Ramos (cell line): ENCODE measurements at regions not wholly inside any gene's neighbourhood (a gene's known extent, or its start where the extent isn't known, plus 50 kb on each side); places are given as distances from the start of the nearest gene placed in this dataset.

Experiments used
- in situ Hi-C: fragments of 300-500 bp; cut with MboI; formaldehyde crosslinking; loops from one replicate; pipeline ENCODE4 v1.14.3; 2022; ENCODE audit warnings: low sequenced_read_pairs; ENCODE audit not compliant: unreplicated experiment

GRCh38 chr5:58358501-58359178, 101.2 kb downstream of the PLK2 start:
- in situ Hi-C loops, result no loop called here

DNA sequence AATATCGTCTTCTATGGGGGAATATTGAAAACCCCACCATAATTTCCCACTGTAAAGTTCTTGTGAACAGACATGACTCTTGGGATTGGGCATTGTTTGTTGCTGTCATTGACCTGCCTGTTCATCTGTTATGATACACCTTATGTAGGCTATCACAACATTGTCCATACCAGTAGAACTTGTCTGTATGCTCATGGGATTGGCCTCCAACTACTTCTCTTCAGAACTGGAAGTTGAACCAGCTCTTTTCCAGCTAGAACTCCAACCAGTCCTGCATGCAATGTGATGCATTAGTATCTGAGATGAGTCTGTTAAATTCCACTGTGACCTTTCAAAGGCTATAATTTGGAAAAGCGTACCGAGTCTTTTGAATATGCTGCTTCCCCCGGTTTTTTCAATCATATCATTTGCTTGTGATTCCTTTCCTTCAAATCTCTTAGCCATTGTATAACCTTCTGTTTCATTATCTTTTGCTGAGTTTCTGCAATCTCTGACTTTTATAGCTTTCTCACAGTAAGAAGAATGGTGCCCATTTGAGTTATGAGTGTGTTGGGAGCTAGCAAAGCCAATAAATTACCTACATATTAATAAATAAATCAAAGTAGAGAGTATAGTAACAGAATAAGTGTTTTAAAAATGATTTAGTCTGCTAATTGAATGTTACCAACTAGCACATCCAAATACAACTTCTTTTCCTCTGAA, 101.9 kb downstream of the PLK2 start:
- in situ Hi-C loops, result no loop called here

GRCh38 chr5:58357121-58357520, 102.8 kb downstream of the PLK2 start:
- in situ Hi-C loops, result no loop called here

DNA sequence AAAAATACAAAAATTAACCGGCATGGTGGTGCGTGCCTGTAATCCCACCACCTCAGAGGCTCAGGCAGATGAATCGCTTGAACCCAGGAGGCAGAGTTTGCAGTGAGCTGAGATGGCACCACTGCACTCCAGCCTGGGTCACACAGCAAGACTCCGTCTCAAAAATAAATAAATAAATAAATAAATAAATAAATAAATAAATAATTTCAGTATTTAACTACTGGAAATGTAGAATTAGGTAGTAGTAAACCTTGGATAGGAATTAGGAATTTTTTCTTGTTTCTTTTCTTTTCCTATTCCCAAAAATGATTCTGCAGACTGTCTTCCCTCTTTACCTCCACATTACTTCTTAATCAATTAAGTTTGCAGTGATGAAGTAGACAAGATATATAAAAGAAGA, 103.2 kb downstream of the PLK2 start:
- in situ Hi-C loops, result no loop called here

GRCh38 chr5:58354827-58355226, 105.1 kb downstream of the PLK2 start:
- in situ Hi-C loops, result no loop called here

GRCh38 chr5:58353992-58354391, 105.9 kb downstream of the PLK2 start:
- in situ Hi-C loops, result no loop called here

DNA sequence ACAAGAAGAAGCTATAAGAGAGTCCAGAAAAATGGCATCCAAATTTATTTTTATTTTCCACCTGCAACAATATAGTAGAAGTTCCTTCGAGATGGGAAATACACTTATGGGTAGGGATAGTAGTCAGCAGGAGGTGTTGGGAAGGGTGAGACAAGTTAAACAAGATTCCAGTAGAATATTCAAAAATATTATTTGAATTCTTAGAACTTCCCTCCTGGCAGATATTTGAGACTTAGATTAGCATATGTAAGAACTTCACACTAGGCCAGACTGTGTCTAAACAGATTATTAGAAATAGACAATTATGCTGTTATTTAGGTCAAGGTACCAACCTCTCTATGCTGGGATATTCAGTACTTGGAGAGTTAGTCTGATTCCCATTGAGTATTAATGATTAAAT, 108.7 kb downstream of the PLK2 start:
- in situ Hi-C loops, result no loop called here

GRCh38 chr5:58348996-58349728, 110.7 kb downstream of the PLK2 start:
- in situ Hi-C loops, result no loop called here

- in situ Hi-C loops, result no loop called here
Measured at GRCh38 chr5:58346041-58346440, 113.8 kb downstream of the PLK2 start.

DNA sequence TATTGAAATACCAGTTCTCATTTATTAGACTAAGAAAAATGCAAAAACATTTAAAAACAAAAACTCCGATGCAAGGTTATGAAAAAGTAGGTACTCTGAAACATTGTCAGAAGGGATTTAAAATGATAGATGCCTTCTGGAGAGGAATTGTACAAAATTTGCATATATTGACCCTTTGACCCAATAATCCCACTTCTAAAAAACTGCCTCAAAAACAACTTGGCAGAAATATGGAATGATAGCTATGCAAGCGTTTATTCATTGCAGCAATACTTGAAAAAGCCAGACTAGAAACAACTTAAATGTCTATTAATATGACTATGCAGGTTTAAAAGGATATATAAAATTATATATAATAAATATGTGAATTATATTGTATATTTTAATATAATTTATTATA, 118.4 kb downstream of the PLK2 start:
- in situ Hi-C loops, result no loop called here

DNA sequence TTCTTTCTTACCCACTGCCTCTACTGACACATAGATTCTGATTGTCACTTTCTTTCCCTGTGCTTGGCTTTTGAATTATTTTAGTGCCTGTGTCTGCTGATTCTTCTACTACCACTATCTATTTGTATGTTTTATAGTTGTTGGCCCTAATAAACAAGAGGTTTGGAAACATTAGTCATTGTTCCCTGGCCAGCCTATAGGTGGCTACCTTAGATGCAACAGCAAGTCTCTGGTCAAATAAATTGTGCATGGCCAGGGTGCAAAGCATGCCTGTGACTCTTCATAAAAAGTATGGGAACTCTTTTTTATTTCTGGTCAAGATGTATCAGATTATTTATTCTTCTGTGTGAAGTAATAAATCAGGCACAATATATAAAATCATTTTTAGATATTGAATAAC, 124.4 kb downstream of the PLK2 start:
- in situ Hi-C loops, result no loop called here

GRCh38 chr5:58334035-58334434, 125.9 kb downstream of the PLK2 start:
- in situ Hi-C loops, result no loop called here

DNA sequence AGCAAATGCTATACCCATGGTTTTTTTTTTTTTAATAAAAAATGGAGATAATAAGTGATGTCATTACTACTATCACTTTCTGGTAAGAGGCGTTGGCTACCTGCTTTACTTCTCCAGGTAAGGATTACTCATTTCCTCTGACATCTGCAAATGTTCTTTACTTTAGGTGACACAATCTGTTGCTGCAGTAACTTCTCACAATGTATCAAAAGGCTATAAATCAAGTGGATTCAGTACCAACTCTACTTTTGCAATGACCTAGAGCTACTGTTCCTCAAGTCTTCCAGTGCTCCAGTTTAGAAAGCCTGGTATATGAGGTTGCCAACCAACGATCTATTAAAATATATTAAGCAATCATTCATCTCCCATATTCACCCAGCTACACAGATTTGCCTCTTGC, 129.1 kb downstream of the PLK2 start:
- in situ Hi-C loops, result no loop called here

DNA sequence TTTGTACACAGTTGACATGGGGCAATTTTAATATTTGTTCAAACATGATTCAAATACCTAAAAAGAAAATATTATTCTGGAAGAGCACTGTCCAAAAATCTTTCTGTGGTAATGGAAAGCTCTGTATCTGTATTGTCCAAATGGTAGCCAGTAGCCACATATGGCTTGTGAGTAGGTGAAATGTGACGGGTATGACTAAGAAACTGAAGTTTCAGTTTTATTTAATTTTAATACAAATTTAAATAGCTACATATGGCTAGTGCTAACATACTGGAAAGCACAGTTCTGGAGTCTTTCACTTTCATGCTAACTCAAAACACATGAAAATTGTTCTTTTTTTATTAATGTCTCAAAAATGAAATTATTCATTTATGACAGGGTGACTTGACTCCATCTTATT, 132.6 kb downstream of the PLK2 start:
- in situ Hi-C loops, result no loop called here

DNA sequence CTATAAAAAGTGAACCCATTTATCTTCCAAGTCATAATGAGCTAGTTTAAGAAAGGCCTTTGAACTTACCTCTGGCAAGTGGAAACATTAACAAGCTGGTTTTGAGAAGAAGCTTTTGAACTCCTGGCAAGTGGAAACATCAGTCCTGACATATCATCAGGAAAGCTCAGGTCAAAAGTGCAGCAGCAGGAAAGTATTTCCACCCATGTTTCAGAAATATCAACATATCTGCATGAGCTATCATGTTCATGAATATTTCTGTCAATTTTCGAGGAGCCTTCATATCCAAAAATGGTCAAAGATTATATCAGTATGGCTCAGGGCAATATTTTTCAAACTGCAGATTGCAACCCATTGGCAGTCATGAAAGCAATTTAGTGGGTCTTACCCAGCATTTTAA, 133.9 kb downstream of the PLK2 start:
- in situ Hi-C loops, result no loop called here

- in situ Hi-C loops, result no loop called here
Measured at GRCh38 chr5:58322453-58322852, 137.4 kb downstream of the PLK2 start.

- in situ Hi-C loops, result no loop called here
Measured at GRCh38 chr5:58318468-58318867, 141.4 kb downstream of the PLK2 start.

DNA sequence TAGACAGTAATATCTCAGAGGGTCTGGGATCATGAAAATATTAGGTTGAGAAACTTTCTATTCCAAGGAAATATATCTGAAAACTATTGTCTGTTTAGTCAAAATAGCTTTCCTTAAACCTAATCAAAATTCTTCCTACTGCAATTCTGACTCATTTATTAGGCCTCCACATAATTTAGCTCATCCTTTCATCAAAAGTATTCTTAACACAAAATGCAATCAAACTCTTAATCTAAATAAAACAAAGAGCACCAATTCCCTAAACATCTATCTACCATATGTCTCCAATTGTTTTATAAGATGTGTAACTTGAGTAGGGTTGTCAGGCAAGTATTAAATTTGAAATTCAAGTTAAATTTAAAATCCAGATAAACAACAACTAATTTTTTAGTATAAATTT, 142.1 kb downstream of the PLK2 start:
- in situ Hi-C loops, result no loop called here

DNA sequence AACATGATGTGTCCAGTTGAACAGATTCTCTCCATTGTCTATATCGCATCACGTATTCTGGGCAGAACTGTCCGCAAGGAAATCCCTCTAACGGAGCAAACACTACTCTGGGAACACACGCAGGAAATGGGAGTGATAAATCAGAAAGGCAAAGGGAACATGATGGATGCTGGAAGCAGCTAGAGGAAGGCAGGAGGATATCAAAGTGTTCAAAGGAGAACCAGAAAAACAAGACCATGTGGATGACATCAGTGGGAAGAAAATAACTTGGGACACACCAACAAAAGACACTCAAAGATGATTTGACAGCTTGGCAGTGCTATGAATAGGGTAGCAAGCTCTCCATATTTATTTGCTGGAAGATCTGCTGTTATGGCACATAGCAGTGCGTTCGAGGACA, 142.9 kb downstream of the PLK2 start:
- in situ Hi-C loops, result no loop called here

DNA sequence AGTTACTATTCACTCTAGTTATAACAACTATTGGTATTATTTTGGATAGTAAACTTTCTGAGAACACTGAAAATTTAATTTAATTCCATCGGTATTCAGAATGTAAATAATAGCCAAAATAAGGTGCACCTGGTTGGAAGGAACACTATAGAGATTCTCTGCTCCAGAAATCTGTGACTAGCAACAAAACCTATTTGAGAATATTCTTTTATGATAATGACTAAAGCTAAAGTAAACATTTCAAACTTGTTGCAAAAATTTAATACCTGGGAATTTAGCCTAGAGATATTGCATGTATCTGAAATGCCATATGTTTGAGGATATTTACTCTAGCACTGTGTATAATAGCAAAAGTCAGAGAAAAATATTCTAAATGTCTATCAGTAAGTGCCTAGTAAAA, 144.1 kb downstream of the PLK2 start:
- in situ Hi-C loops, result no loop called here

DNA sequence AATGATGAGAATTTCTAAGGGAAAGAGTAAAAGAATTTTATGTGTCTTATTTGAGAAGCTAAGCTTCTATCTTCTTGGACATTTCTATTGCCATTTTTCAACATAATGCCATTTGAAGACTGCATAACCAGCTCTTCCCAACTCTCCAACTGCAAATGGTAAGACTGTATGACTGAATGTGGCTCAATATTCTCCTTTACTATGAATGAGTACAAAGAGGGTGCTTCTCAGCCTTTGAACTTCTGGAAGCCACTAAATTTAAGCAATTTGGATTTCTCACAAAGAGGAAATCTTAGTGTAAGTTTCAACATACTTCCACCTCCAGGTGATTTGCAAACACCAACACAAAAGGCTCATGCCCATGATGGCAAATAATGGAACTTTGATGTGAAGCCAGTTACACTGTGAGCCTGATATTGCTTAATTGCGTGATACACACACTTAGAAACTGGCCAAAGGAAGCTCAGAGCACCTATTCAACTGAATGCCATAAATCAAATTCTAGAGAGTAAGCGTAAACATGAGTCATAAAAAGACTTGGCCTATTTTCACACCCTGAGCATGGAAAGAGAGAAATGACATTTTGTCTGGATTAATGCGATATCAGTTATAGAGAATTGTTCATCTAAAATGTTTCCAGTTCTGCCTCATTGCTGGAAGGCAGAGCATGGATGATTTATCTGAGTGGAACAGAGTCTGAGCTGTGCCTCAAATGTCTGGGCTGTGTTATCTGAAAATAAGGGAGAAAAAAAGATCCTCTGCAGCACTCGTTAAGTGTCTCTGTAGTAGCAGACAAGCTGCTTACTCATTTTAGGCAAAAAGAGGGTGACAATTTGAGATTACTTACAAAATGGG, 145.3 kb downstream of the PLK2 start:
- in situ Hi-C loops, result no loop called here
